Myocyte (in vitro differentiated cells): ENCODE measurements at regions not wholly inside any gene's neighbourhood (a gene's known extent, or its start where the extent isn't known, plus 50 kb on each side); places are given as distances from the start of the nearest gene placed in this dataset.

Source experiments
- DNase-seq: peaks from one replicate; pipeline ENCODE4 v3.0.0-alpha.2; 2012; ENCODE audit warnings: low read depth

GRCh38 chr2:133837441-133838094, 269.3 kb upstream of the NCKAP5 start:
- DNase-seq, result peak; percentile 90

- DNase-seq, result no peak
Measured at GRCh38 chr2:133838642-133839365, 270.5 kb upstream of the NCKAP5 start.

GRCh38 chr2:133839677-133840076, 271.4 kb upstream of the NCKAP5 start:
- no peak for DNase-seq

GRCh38 chr2:133840761-133841160, 272.5 kb upstream of the NCKAP5 start:
- no peak for DNase-seq

GRCh38 chr2:133841900-133842299, 273.6 kb upstream of the NCKAP5 start:
- DNase-seq, result peak; percentile 81

- no peak for DNase-seq
Measured at GRCh38 chr2:133842446-133842845, 274.2 kb upstream of the NCKAP5 start.

GRCh38 chr2:133843091-133843490, 274.8 kb upstream of the NCKAP5 start:
- DNase-seq, result no peak

- DNase-seq, result no peak
Measured at GRCh38 chr2:133843551-133843950, 275.3 kb upstream of the NCKAP5 start.

GRCh38 chr2:133844214-133844892, 276.1 kb upstream of the NCKAP5 start:
- DNase-seq, result peak; percentile 91

- no peak for DNase-seq
Measured at GRCh38 chr2:133846476-133846875, 278.2 kb upstream of the NCKAP5 start.

- DNase-seq, result no peak
Measured at GRCh38 chr2:133847591-133847990, 279.3 kb upstream of the NCKAP5 start.

GRCh38 chr2:133848111-133848649, 279.9 kb upstream of the NCKAP5 start:
- DNase-seq, result peak; percentile 91

GRCh38 chr2:133849341-133849740, 281.1 kb upstream of the NCKAP5 start:
- DNase-seq, result no peak

- no peak for DNase-seq
Measured at GRCh38 chr2:133854603-133855200, 286.4 kb upstream of the NCKAP5 start.

- DNase-seq, result no peak
Measured at GRCh38 chr2:133855526-133855925, 287.3 kb upstream of the NCKAP5 start.

GRCh38 chr2:133856678-133857077, 288.4 kb upstream of the NCKAP5 start:
- no peak for DNase-seq

- DNase-seq, result no peak
Measured at GRCh38 chr2:133859578-133859977, 291.3 kb upstream of the NCKAP5 start.

- no peak for DNase-seq
Measured at GRCh38 chr2:133862400-133862977, 294.2 kb upstream of the NCKAP5 start.

- DNase-seq, result no peak
Measured at GRCh38 chr2:133863106-133863800, 295.0 kb upstream of the NCKAP5 start.

- no peak for DNase-seq
Measured at GRCh38 chr2:133865141-133865540, 296.9 kb upstream of the NCKAP5 start.

GRCh38 chr2:133867166-133867565, 298.9 kb upstream of the NCKAP5 start:
- DNase-seq, result no peak
